Parathyroid adenoma (tissue), 2 donors: ENCODE measurements at regions not wholly inside any gene's neighbourhood (a gene's known extent, or its start where the extent isn't known, plus 50 kb on each side); places are given as distances from the start of the nearest gene placed in this dataset.

Source experiments
- H2AFZ ChIP-seq: fragments of 300-600 bp; sonication (generic); one replicate; pipeline ENCODE4 v1.7.0; 2017; ENCODE audit warnings: antibody characterized with exemption, mild to moderate bottlenecking
- H3K27ac ChIP-seq: fragments of 300-600 bp; sonication (generic); one replicate; pipeline ENCODE4 v1.7.0; 2017
- H3K27me3 ChIP-seq: fragments of 300-600 bp; sonication (generic); one replicate; pipeline ENCODE4 v1.7.0; 2017; ENCODE audit warnings: low read length; ENCODE audit not compliant: control insufficient read depth, insufficient read depth
- H3K36me3 ChIP-seq: fragments of 300-600 bp; sonication (generic); one replicate; pipeline ENCODE4 v1.7.0; 2017; ENCODE audit warnings: low read length; ENCODE audit not compliant: control insufficient read depth, insufficient read depth
- H3K4me1 ChIP-seq: fragments of 300-600 bp; sonication (generic); one replicate; pipeline ENCODE4 v1.7.0; 2017; ENCODE audit warnings: control low read depth
- H3K4me2 ChIP-seq: fragments of 300-600 bp; sonication (generic); one replicate; pipeline ENCODE4 v1.7.0; 2017; ENCODE audit warnings: low read length
- H3K4me3 ChIP-seq: fragments of 300-600 bp; sonication (generic); one replicate; pipeline ENCODE4 v1.7.0; 2017; ENCODE audit warnings: low read depth, low read length
- H3K79me2 ChIP-seq: fragments of 300-600 bp; sonication (generic); one replicate; pipeline ENCODE4 v1.7.0; 2017; ENCODE audit warnings: control low read depth
- H3K9ac ChIP-seq: fragments of 300-600 bp; sonication (generic); one replicate; pipeline ENCODE4 v1.7.0; 2017; ENCODE audit warnings: mild to moderate bottlenecking
- H3K9me3 ChIP-seq: fragments of 300-600 bp; sonication (generic); one replicate; pipeline ENCODE4 v1.7.0; 2017; ENCODE audit warnings: low read length; ENCODE audit not compliant: control insufficient read depth
- CTCF ChIP-seq: fragments of 300-600 bp; sonication (generic); IDR thresholded peaks from one replicate; pipeline ENCODE4 v1.7.0; 2017; ENCODE audit warnings: antibody characterized with exemption, mild to moderate bottlenecking
- donor health status: primary hyperparathyroidism.

GRCh38 chr17:62172492-62173291 lies 107.6 kb upstream of the MED13 start:
- no peak for TF ChIP-seq CTCF
- H3K27me3 ChIP-seq: no peaks in the 10 kb centered on the region
- no peaks in the 10 kb centered on the region for H3K4me1 ChIP-seq
- H2AFZ ChIP-seq: no peak overlapping the region
- no peak overlapping the region for H3K9ac ChIP-seq
- no peaks in the 10 kb centered on the region for H3K36me3 ChIP-seq
- no peak overlapping the region for H3K27ac ChIP-seq
- H3K4me3 ChIP-seq: no peak overlapping the region
- H3K9me3 ChIP-seq: no peaks in the 10 kb centered on the region
- H3K4me2 ChIP-seq: no peak overlapping the region
- no peaks in the 10 kb centered on the region for H3K79me2 ChIP-seq

- Histone ChIP-seq H3K9me3 (no peaks in the 10 kb centered on the region), H3K9ac (no peak overlapping the region), H3K27me3 (no peaks in the 10 kb centered on the region), H3K36me3 (no peaks in the 10 kb centered on the region), H3K27ac (no peak overlapping the region), H3K4me1 (peaks cover 2% of the 10 kb centered on the region), H3K4me3 (no peak overlapping the region), H2AFZ (no peak overlapping the region), H3K4me2 (no peak overlapping the region), H3K79me2 (no peaks in the 10 kb centered on the region)
- TF ChIP-seq CTCF: no peak
These were observed 102.0 kb upstream of the MED13 start for GRCh38 chr17:62167076-62167475.

- no peak overlapping the region for H3K27ac ChIP-seq
- H3K4me1 ChIP-seq: peaks cover 2% of the 10 kb centered on the region
- no peak overlapping the region for H3K4me3 ChIP-seq
- H3K4me2 ChIP-seq: no peak overlapping the region
- no peak overlapping the region for H2AFZ ChIP-seq
- no peaks in the 10 kb centered on the region for H3K79me2 ChIP-seq
- no peak for TF ChIP-seq CTCF
- H3K27me3 ChIP-seq: no peaks in the 10 kb centered on the region
- H3K36me3 ChIP-seq: no peaks in the 10 kb centered on the region
- H3K9me3 ChIP-seq: no peaks in the 10 kb centered on the region
- no peak overlapping the region for H3K9ac ChIP-seq
These were observed 100.0 kb upstream of the MED13 start for GRCh38 chr17:62164747-62165722.

GRCh38 chr17:62163847-62164246 lies 98.8 kb upstream of the MED13 start:
- Histone ChIP-seq H3K4me1 (peaks cover 2% of the 10 kb centered on the region), H3K4me2 (no peak overlapping the region), H3K9ac (no peak overlapping the region), H3K4me3 (no peak overlapping the region), H3K27me3 (no peaks in the 10 kb centered on the region), H2AFZ (no peak overlapping the region), H3K9me3 (no peaks in the 10 kb centered on the region), H3K36me3 (no peaks in the 10 kb centered on the region), H3K79me2 (no peaks in the 10 kb centered on the region), H3K27ac (no peak overlapping the region)
- TF ChIP-seq CTCF: no peak
